Right atrium auricular region (tissue), 2 donors: ENCODE measurements at regions not wholly inside any gene's neighbourhood (a gene's known extent, or its start where the extent isn't known, plus 50 kb on each side); places are given as distances from the start of the nearest gene placed in this dataset.

Source experiments
- DNase-seq: peaks from one replicate; pipeline ENCODE4 v3.0.0-alpha.2; 2019; ENCODE audit warnings: low spot score
- H3K27ac ChIP-seq, 2 donors: fragments of 200-600 bp; sonication (generic); 1 replicate in 1 of 2; 2 replicates in 1 of 2; pipeline ENCODE4 v1.5.1; 2016 to 2019
- H3K27me3 ChIP-seq, 2 donors: fragments of 200-600 bp; sonication (generic); one replicate each; pipeline versions ENCODE4 v1.5.1 to v1.6.0; 2017 to 2019
- H3K36me3 ChIP-seq: fragments of 200-600 bp; sonication (generic); one replicate; pipeline ENCODE4 v1.5.1; 2016
- H3K4me1 ChIP-seq, 2 donors: fragments of 200-600 bp; sonication (generic); one replicate each; pipeline versions ENCODE4 v1.5.1 to v1.6.0; 2017 to 2019
- H3K4me3 ChIP-seq, 2 donors: fragments of 200-600 bp; sonication (generic); 1 replicate in 1 of 2; 2 replicates in 1 of 2; pipeline ENCODE4 v1.5.1; 2017 to 2019; ENCODE audit warnings: mild to moderate bottlenecking in 1 of 2, moderate library complexity in 1 of 2
- H3K9me3 ChIP-seq, 2 donors: fragments of 200-600 bp; sonication (generic); one replicate each; pipeline ENCODE4 v1.5.1; 2019
- TF ChIP-seq, protein P1 (sequence below), 2 donors: fragments of 200-600 bp; sonication (generic); IDR thresholded peaks; one replicate each; pipeline ENCODE4 v1.5.1; 2019; ENCODE audit warnings: antibody characterized with exemption in 2 of 2

DNA sequence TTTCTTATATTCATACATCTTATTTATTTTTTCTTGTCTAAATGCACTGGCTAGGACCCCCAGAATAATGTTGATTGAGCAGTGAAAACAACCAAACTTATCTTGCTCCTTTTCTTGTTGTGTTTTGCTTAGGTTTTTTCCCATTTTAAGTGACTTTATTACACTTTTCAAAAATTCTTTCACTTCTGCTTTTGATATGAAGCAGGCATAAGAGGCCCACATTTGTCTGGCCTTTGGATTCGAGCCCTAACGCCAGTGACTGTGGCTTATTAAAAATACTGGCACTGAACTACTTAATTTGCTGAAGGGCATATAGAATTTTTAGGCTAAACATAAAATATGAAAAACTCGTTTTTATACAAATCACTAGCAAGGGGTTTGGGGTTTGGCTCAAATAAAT lies 197.0 kb downstream of the ASB9 start:
- DNase-seq, result no peak
- H3K4me3 ChIP-seq, result no peak overlapping the region
- TF ChIP-seq, protein P1, sequence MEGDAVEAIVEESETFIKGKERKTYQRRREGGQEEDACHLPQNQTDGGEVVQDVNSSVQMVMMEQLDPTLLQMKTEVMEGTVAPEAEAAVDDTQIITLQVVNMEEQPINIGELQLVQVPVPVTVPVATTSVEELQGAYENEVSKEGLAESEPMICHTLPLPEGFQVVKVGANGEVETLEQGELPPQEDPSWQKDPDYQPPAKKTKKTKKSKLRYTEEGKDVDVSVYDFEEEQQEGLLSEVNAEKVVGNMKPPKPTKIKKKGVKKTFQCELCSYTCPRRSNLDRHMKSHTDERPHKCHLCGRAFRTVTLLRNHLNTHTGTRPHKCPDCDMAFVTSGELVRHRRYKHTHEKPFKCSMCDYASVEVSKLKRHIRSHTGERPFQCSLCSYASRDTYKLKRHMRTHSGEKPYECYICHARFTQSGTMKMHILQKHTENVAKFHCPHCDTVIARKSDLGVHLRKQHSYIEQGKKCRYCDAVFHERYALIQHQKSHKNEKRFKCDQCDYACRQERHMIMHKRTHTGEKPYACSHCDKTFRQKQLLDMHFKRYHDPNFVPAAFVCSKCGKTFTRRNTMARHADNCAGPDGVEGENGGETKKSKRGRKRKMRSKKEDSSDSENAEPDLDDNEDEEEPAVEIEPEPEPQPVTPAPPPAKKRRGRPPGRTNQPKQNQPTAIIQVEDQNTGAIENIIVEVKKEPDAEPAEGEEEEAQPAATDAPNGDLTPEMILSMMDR (IDR thresholded peaks at IDR 0.05), result no peak
- no peak overlapping the region for H3K27ac ChIP-seq
- no peaks in the 10 kb centered on the region for H3K36me3 ChIP-seq
- no peaks in the 10 kb centered on the region for H3K27me3 ChIP-seq
- H3K9me3 ChIP-seq, result no peaks in the 10 kb centered on the region
- no peaks in the 10 kb centered on the region for H3K4me1 ChIP-seq

DNA sequence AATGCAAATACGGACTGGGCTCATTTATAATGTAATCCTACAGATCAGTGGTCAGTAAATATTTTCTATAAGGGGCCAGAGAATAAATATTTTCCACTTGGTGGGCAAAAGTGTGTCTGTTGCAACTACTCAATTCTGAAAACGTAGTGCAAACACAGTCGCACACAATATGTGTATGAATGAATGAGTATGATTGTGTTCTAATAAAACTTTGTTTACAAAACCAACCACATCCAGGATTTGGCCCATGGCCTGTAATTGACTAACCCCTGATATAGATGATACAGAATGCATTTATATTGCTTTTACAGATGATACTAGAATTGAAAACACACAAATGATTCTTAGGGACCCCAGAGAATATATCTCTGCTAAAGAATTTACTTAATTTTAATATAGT lies 197.6 kb downstream of the ASB9 start:
- TF ChIP-seq, protein P1 (IDR thresholded peaks at IDR 0.05), result no peak
- Histone ChIP-seq H3K9me3 (no peaks in the 10 kb centered on the region), H3K4me3 (no peak overlapping the region), H3K4me1 (no peaks in the 10 kb centered on the region), H3K27ac (no peak overlapping the region), H3K36me3 (no peaks in the 10 kb centered on the region), H3K27me3 (no peaks in the 10 kb centered on the region)
- no peak for DNase-seq

DNA sequence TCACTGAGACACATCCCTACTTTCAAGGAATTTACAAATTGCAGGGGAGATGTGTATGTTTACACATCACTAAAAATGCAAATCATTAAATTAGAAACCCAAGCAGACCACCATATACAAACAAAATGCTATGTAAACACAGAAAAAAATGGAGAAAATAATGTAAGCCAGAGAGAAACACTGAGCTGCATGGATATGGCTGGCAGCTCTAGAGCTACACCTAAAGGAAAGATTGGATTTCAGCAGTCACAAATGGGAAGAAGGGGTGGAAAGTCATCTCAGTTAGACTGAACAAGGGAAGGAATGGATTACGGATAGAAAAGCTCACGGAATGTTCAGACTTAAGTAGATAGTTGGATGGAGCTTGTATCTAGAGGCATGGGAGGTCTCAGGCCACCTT lies 186.3 kb downstream of the MOSPD2 start:
- H3K4me1 ChIP-seq, result no peaks in the 10 kb centered on the region
- no peak overlapping the region for H3K27ac ChIP-seq
- TF ChIP-seq, protein P1 (IDR thresholded peaks at IDR 0.05), result no peak
- no peak for DNase-seq
- H3K36me3 ChIP-seq, result no peaks in the 10 kb centered on the region
- H3K4me3 ChIP-seq, result no peak overlapping the region
- no peaks in the 10 kb centered on the region for H3K27me3 ChIP-seq
- no peaks in the 10 kb centered on the region for H3K9me3 ChIP-seq

DNA sequence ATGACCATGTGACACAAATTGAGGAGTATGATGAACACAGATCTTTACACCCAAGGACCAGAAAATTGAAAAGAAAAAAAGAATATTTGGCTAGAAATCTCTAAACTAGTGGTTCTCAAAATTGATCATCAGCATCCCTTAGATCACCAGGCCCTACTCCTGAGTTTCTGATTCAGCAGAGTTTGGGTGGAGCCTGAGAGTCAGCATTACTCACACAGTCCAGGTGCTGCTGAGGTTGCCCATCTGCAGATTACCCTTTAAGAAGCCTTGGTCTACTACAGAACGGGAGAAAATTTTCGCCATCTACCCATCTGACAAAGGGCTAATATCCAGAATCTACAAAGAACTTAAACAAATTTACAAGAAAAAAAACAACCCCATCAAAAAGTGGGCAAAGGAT lies 182.8 kb downstream of the MOSPD2 start:
- H3K27ac ChIP-seq, result no peak overlapping the region
- TF ChIP-seq, protein P1 (IDR thresholded peaks at IDR 0.05), result no peak

DNA sequence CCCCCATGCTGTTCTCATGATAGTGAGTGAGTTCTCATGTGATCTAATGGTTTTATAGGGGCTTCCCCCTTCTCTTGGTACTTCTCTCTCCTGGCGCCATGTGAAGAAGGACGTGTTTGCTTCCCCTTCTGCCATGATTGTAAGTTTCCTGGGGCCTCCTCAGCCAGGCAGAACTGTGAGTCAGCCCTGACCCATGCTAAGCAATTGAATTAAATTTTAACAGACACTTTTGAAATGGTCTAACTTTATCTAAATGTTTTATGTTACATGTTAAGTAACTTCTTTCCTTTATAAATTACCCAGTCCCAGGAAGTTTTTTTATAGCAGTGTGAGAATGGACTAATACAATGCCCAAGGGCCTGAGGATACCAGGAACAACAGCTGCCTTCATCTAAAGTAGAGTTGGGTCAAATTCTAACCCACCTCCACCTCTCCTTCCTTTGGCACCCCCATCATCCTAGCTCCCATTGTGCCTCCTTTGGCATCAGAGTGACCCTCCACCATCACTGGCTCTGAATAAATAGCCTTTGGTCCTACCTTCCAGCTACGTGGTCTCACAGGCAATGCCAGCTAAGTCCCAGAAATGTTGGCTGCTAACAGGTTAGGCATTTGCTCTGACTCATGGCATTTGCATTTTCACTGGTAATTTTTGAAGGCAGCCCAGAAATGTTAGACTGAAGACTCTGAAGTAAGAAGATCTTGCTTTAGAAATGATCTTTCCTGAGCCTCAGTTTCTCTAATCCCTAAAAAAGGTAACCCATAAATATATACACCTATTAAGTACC lies 182.1 kb downstream of the MOSPD2 start:
- Histone ChIP-seq H3K9me3 (no peaks in the 10 kb centered on the region), H3K27ac (no peak overlapping the region), H3K36me3 (no peaks in the 10 kb centered on the region), H3K4me3 (no peak overlapping the region), H3K27me3 (no peaks in the 10 kb centered on the region), H3K4me1 (no peaks in the 10 kb centered on the region)
- no peak for DNase-seq
- TF ChIP-seq, protein P1 (IDR thresholded peaks at IDR 0.05), result no peak

More for the DNA sequence above, 182.8 kb downstream of the MOSPD2 start:
- Histone ChIP-seq H3K27me3 (no peaks in the 10 kb centered on the region), H3K9me3 (no peaks in the 10 kb centered on the region), H3K4me1 (no peaks in the 10 kb centered on the region), H3K36me3 (no peaks in the 10 kb centered on the region), H3K4me3 (no peak overlapping the region)
- no peak for DNase-seq

DNA sequence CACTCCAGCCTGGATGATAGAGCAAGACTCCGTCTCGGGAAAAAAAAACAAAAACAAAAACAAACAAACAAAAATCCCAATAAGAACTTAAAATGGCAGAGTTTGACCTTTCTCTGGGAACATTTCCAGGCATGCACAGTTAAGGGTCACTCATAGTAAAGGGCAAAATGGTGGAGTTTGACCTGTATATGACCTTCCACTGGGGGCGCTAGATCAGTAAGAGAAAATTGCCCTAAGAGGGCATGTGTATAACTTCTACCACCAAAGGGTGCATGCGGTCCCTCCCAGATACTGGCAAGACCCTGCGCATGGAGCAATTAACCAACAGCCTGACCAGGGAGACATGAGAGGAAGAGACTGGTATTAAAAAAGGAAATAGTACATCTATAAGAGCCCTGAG lies 177.2 kb downstream of the MOSPD2 start:
- Histone ChIP-seq H3K36me3 (no peaks in the 10 kb centered on the region), H3K9me3 (no peaks in the 10 kb centered on the region), H3K4me3 (no peak overlapping the region), H3K27ac (no peak overlapping the region), H3K4me1 (no peaks in the 10 kb centered on the region), H3K27me3 (no peaks in the 10 kb centered on the region)
- DNase-seq, result no peak
- TF ChIP-seq, protein P1 (IDR thresholded peaks at IDR 0.05), result no peak
